Suprapubic skin (tissue), 4 donors: ENCODE measurements at regions not wholly inside any gene's neighbourhood (a gene's known extent, or its start where the extent isn't known, plus 50 kb on each side); places are given as distances from the start of the nearest gene placed in this dataset.

ENCODE experiments used
- CTCF ChIP-seq, 2 donors: fragments of 200-600 bp in 1 of 2; fragments of 450-650 bp in 1 of 2; sonication (generic) in 1 of 2; IDR thresholded peaks; one replicate each; pipeline ENCODE4 v1.5.1; 2016 to 2019; ENCODE audit warnings: antibody characterized with exemption in 2 of 2, mild to moderate bottlenecking in 1 of 2, moderate library complexity in 1 of 2
- EP300 ChIP-seq: sonication (generic); formaldehyde crosslinking; IDR thresholded peaks from one replicate; pipeline ENCODE4 v1.6.1; 2017; ENCODE audit warnings: antibody characterized with exemption
- POLR2A ChIP-seq, 2 donors: fragments of 450-650 bp; IDR thresholded peaks; one replicate each; pipeline ENCODE4 v1.6.1; 2017; ENCODE audit warnings: antibody characterized with exemption in 2 of 2, mild to moderate bottlenecking in 2 of 2, moderate library complexity in 2 of 2
- POLR2AphosphoS5 ChIP-seq, 3 donors: sonication (generic); formaldehyde crosslinking; IDR thresholded peaks; one replicate each; pipeline ENCODE4 v1.6.1; 2017; ENCODE audit warnings: antibody characterized with exemption in 3 of 3

- no peak for TF ChIP-seq CTCF (IDR thresholded peaks at IDR 0.05)
- no peak for TF ChIP-seq EP300
- TF ChIP-seq POLR2AphosphoS5 (IDR thresholded peaks at IDR 0.05), result no peak
- no peak for TF ChIP-seq POLR2A (IDR thresholded peaks at IDR 0.05)
These were observed 196.0 kb upstream of the SAMSN1 start for GRCh38 chr21:14742119-14742518.
